Fibroblast of mammary gland (primary cell): ENCODE measurements at regions not wholly inside any gene's neighbourhood (a gene's known extent, or its start where the extent isn't known, plus 50 kb on each side); places are given as distances from the start of the nearest gene placed in this dataset.

Experiments
- DNase-seq: peaks from one replicate; pipeline ENCODE4 v3.0.0-alpha.2; 2010; ENCODE audit warnings: low read depth
- H3K4me3 ChIP-seq: 2 replicates; pipeline ENCODE4 v1.5.1; 2011; ENCODE audit warnings: low read depth, mild to moderate bottlenecking, low read length, moderate library complexity; ENCODE audit not compliant: control insufficient read depth
- CTCF ChIP-seq: conservative IDR thresholded peaks from 2 replicates; pipeline ENCODE4 v1.5.1; 2011; ENCODE audit warnings: low read depth, low read length, inconsistent platforms; ENCODE audit not compliant: control insufficient read depth, insufficient read depth

- TF ChIP-seq CTCF, result no peak
- DNase-seq, result no peak
- no peak overlapping the region for H3K4me3 ChIP-seq
These were observed 68.6 kb upstream of the TMEM168 start for GRCh38 chr7:112858838-112859237.

- DNase-seq, result no peak
- no peak for TF ChIP-seq CTCF
- no peak overlapping the region for H3K4me3 ChIP-seq
These were observed 65.0 kb upstream of the TMEM168 start for GRCh38 chr7:112855227-112855626.

- no peak for DNase-seq
- no peak for TF ChIP-seq CTCF
- H3K4me3 ChIP-seq, result no peak overlapping the region
These were observed 64.0 kb upstream of the TMEM168 start for GRCh38 chr7:112854169-112854568.

- no peak overlapping the region for H3K4me3 ChIP-seq
- DNase-seq, result no peak
- no peak for TF ChIP-seq CTCF
These were observed 63.2 kb upstream of the TMEM168 start for GRCh38 chr7:112853422-112853821.

GRCh38 chr7:112843151-112843550 lies 53.0 kb upstream of the TMEM168 start:
- TF ChIP-seq CTCF, result no peak
- H3K4me3 ChIP-seq, result no peak overlapping the region
- no peak for DNase-seq
